ENCODE measurements at regions not wholly inside any gene's neighbourhood (a gene's known extent, or its start where the extent isn't known, plus 50 kb on each side); places are given as distances from the start of the nearest gene placed in this dataset.
"Not testable (repeated sequence)": the region's sequence is repeated elsewhere in the genome, so short reads cannot be mapped to it uniquely, and the experiment has no call there.

- not testable (repeated sequence) for TF ChIP-seq CTCF (IDR thresholded peaks at IDR 0.05); ZBTB33 (IDR thresholded peaks at IDR 0.05; ENCODE audit: borderline replicate concordance, low read depth); JUND (IDR thresholded peaks at IDR 0.05); RFX5 (IDR thresholded peaks at IDR 0.05; ENCODE audit: low read length); REST (IDR thresholded peaks at IDR 0.05; ENCODE audit: low read depth, low read length); RXRA (IDR thresholded peaks at IDR 0.05; ENCODE audit: borderline replicate concordance, low read depth); CHD2 (IDR thresholded peaks at IDR 0.05; ENCODE audit: low read length, partially characterized antibody); EP300 (IDR thresholded peaks at IDR 0.05; ENCODE audit: borderline replicate concordance in 1 of 2, low read depth in 1 of 2, low read length in 1 of 2); RAD21 (IDR thresholded peaks at IDR 0.05; ENCODE audit: low read length); EZH2phosphoT487 (IDR thresholded peaks at IDR 0.05; ENCODE audit: borderline replicate concordance, low read depth); NFIC (IDR thresholded peaks at IDR 0.05; ENCODE audit: borderline replicate concordance)
Observed at GRCh38 chr5:179449950-179450349, 100.4 kb upstream of the RUFY1 start.

Data from SK-N-SH (cell line).